Natural killer cell (primary cell): ENCODE measurements at regions not wholly inside any gene's neighbourhood (a gene's known extent, or its start where the extent isn't known, plus 50 kb on each side); places are given as distances from the start of the nearest gene placed in this dataset.
"Not testable (repeated sequence)": the region's sequence is repeated elsewhere in the genome, so short reads cannot be mapped to it uniquely, and the experiment has no call there.

ENCODE experiments used
- ATAC-seq, 3 donors: fragments of 150-1000 bp in 2 of 3; fragments of 200-7000 bp in 1 of 3; cut with Tn5 transposase; 1 replicate in 1 of 3; 2 replicates in 2 of 3; pipeline ENCODE4 v1.10.0; 2021; ENCODE audit warnings: mild to moderate bottlenecking in 2 of 3, moderate library complexity in 2 of 3
- DNase-seq, 2 donors: peaks; one replicate each; pipeline versions ENCODE4 v3.0.0 to v3.0.0-alpha.2; 2013 to 2021; ENCODE audit warnings: mixed read lengths in 1 of 2
- H3K27ac ChIP-seq: one replicate; pipeline ENCODE4 v1.5.1; 2013; ENCODE audit warnings: mild to moderate bottlenecking, low read length
- H3K27me3 ChIP-seq: one replicate; pipeline ENCODE4 v1.6.1; 2013; ENCODE audit warnings: low read length; ENCODE audit not compliant: control insufficient read depth, insufficient read depth
- H3K36me3 ChIP-seq: one replicate; pipeline ENCODE4 v1.6.1; 2013; ENCODE audit warnings: low read length; ENCODE audit not compliant: control insufficient read depth, insufficient read depth
- H3K4me1 ChIP-seq: one replicate; pipeline ENCODE4 v1.6.1; 2013; ENCODE audit warnings: low read length; ENCODE audit not compliant: control insufficient read depth, insufficient read depth
- H3K4me3 ChIP-seq: one replicate; pipeline ENCODE4 v1.5.1; 2013; ENCODE audit warnings: low read length
- H3K9me3 ChIP-seq: one replicate; pipeline ENCODE4 v1.6.1; 2013; ENCODE audit warnings: low read length; ENCODE audit not compliant: control insufficient read depth, insufficient read depth
- H3K27ac Mint-ChIP-seq, 2 donors: one replicate each; pipeline ENCODE4 v1.8.0; 2022; ENCODE audit warnings: mild to moderate bottlenecking in 2 of 2, mixed read lengths in 2 of 2, moderate library complexity in 1 of 2
- H3K27me3 Mint-ChIP-seq, 2 donors: one replicate each; pipeline ENCODE4 v1.8.0; 2022; ENCODE audit warnings: low read depth in 2 of 2, mixed read lengths in 2 of 2
- H3K36me3 Mint-ChIP-seq: one replicate; pipeline ENCODE4 v1.8.0; 2022; ENCODE audit warnings: mixed read lengths
- H3K4me1 Mint-ChIP-seq, 2 donors: one replicate each; pipeline ENCODE4 v1.8.0; 2022; ENCODE audit warnings: mixed read lengths in 2 of 2
- H3K4me3 Mint-ChIP-seq: one replicate; pipeline ENCODE4 v1.8.0; 2022; ENCODE audit warnings: mild to moderate bottlenecking, moderate library complexity, mixed read lengths
- H3K9me3 Mint-ChIP-seq, 2 donors: one replicate each; pipeline ENCODE4 v1.8.0; 2022; ENCODE audit warnings: mixed read lengths in 2 of 2
- WGBS: methylation state at CpG from one replicate; pipeline ENCODE4 v1.1.7; 2013; ENCODE audit warnings: missing lambda C conversion rate; ENCODE audit not compliant: insufficient coverage; 5-methylcytosine and 5-hydroxymethylcytosine counted together
- intact Hi-C: fragments of 100-400 bp; cut with micrococcal nuclease; formaldehyde crosslinking; loops from one replicate; pipeline ENCODE4 v1.14.2; 2022

- WGBS, result 100% methylated on average over 2 of the region's 8 CpGs
- H3K36me3 Mint-ChIP-seq, intact Hi-C loops: not testable (repeated sequence)
Observed at GRCh38 chr1:148233250-148233649, 81.2 kb upstream of the NBPF11 start.

GRCh38 chr1:148228846-148229245 lies 76.8 kb upstream of the NBPF11 start:
- intact Hi-C loops, DNase-seq, H3K4me1 Mint-ChIP-seq, ATAC-seq, H3K4me3 ChIP-seq, H3K9me3 ChIP-seq, H3K27ac ChIP-seq, H3K4me1 ChIP-seq, H3K36me3 Mint-ChIP-seq, H3K4me3 Mint-ChIP-seq, H3K27me3 ChIP-seq, H3K27ac Mint-ChIP-seq, H3K9me3 Mint-ChIP-seq, H3K36me3 ChIP-seq: not testable (repeated sequence)
- H3K27me3 Mint-ChIP-seq, result peaks cover 8 to 12% of the 10 kb centered on the region in 2 donors
- WGBS, result no CpG with 5 or more reads among the region's 5 CpGs

More at GRCh38 chr1:148233250-148233649, 81.2 kb upstream of the NBPF11 start:
- peaks cover 12 to 18% of the 10 kb centered on the region in 2 donors for H3K27me3 Mint-ChIP-seq
- H3K9me3 Mint-ChIP-seq, H3K9me3 ChIP-seq, ATAC-seq, H3K36me3 ChIP-seq, DNase-seq, H3K4me3 Mint-ChIP-seq, H3K4me1 ChIP-seq, H3K4me1 Mint-ChIP-seq, H3K4me3 ChIP-seq, H3K27me3 ChIP-seq, H3K27ac Mint-ChIP-seq, H3K27ac ChIP-seq: not testable (repeated sequence)

GRCh38 chr1:148222399-148223159 lies 70.5 kb upstream of the NBPF11 start:
- H3K27ac Mint-ChIP-seq, H3K4me1 ChIP-seq, H3K36me3 ChIP-seq, intact Hi-C loops, H3K27me3 ChIP-seq, H3K9me3 Mint-ChIP-seq, DNase-seq, H3K36me3 Mint-ChIP-seq, H3K4me3 Mint-ChIP-seq, H3K4me3 ChIP-seq, H3K27me3 Mint-ChIP-seq, H3K4me1 Mint-ChIP-seq, H3K9me3 ChIP-seq, H3K27ac ChIP-seq: not testable (repeated sequence)
- no CpG with 5 or more reads among the region's 4 CpGs for WGBS
- peak in 1 of 3 donors; percentile 56 for ATAC-seq

- H3K4me1 ChIP-seq, H3K27me3 ChIP-seq, H3K27ac ChIP-seq, ATAC-seq, H3K36me3 ChIP-seq, H3K9me3 ChIP-seq, H3K4me3 Mint-ChIP-seq, H3K4me1 Mint-ChIP-seq, H3K27me3 Mint-ChIP-seq, intact Hi-C loops, H3K9me3 Mint-ChIP-seq, H3K4me3 ChIP-seq, H3K36me3 Mint-ChIP-seq, DNase-seq, H3K27ac Mint-ChIP-seq: not testable (repeated sequence)
- no CpG with 5 or more reads among the region's 4 CpGs for WGBS
Observed at GRCh38 chr1:148221593-148221992, 69.5 kb upstream of the NBPF11 start.

- H3K27me3 ChIP-seq, ATAC-seq, H3K9me3 Mint-ChIP-seq, H3K4me1 ChIP-seq, H3K27me3 Mint-ChIP-seq, intact Hi-C loops, H3K4me1 Mint-ChIP-seq, H3K36me3 ChIP-seq, H3K36me3 Mint-ChIP-seq, H3K27ac Mint-ChIP-seq, H3K4me3 Mint-ChIP-seq, H3K4me3 ChIP-seq, H3K27ac ChIP-seq, H3K9me3 ChIP-seq, DNase-seq: not testable (repeated sequence)
- WGBS, result no CpG with 5 or more reads among the region's 4 CpGs
Observed at GRCh38 chr1:148219229-148219628, 67.1 kb upstream of the NBPF11 start.

- intact Hi-C loops, H3K27me3 ChIP-seq, H3K27ac Mint-ChIP-seq, H3K36me3 ChIP-seq, H3K4me1 ChIP-seq, H3K4me3 ChIP-seq, H3K4me1 Mint-ChIP-seq, H3K27me3 Mint-ChIP-seq, DNase-seq, H3K36me3 Mint-ChIP-seq, H3K4me3 Mint-ChIP-seq, H3K9me3 ChIP-seq, H3K9me3 Mint-ChIP-seq, H3K27ac ChIP-seq, ATAC-seq: not testable (repeated sequence)
- no CpG with 5 or more reads among the region's 2 CpGs for WGBS
Observed at GRCh38 chr1:148211191-148211590, 59.1 kb upstream of the NBPF11 start.

GRCh38 chr1:148210624-148211023 lies 58.5 kb upstream of the NBPF11 start:
- WGBS, result no CpG with 5 or more reads among the region's 6 CpGs
- H3K4me3 Mint-ChIP-seq, result not testable (repeated sequence)

GRCh38 chr1:148210166-148210565 lies 58.1 kb upstream of the NBPF11 start:
- WGBS, result no CpG with 5 or more reads among the region's 4 CpGs
- H3K9me3 Mint-ChIP-seq, H3K36me3 ChIP-seq, H3K36me3 Mint-ChIP-seq, H3K4me1 ChIP-seq, H3K9me3 ChIP-seq, H3K4me1 Mint-ChIP-seq, H3K4me3 ChIP-seq, H3K27me3 ChIP-seq, H3K27me3 Mint-ChIP-seq, intact Hi-C loops, H3K4me3 Mint-ChIP-seq, ATAC-seq, H3K27ac ChIP-seq, DNase-seq, H3K27ac Mint-ChIP-seq: not testable (repeated sequence)

More at GRCh38 chr1:148210624-148211023, 58.5 kb upstream of the NBPF11 start:
- H3K27ac ChIP-seq, intact Hi-C loops, H3K27me3 ChIP-seq, ATAC-seq, H3K4me3 ChIP-seq, H3K4me1 Mint-ChIP-seq, H3K36me3 Mint-ChIP-seq, H3K27ac Mint-ChIP-seq, H3K9me3 Mint-ChIP-seq, H3K36me3 ChIP-seq, H3K9me3 ChIP-seq, DNase-seq, H3K27me3 Mint-ChIP-seq, H3K4me1 ChIP-seq: not testable (repeated sequence)
